SK-N-SH (cell line): ENCODE measurements at regions not wholly inside any gene's neighbourhood (a gene's known extent, or its start where the extent isn't known, plus 50 kb on each side); places are given as distances from the start of the nearest gene placed in this dataset.

ENCODE experiments used
- EP300 ChIP-seq, 2 experiments: IDR thresholded peaks; 2 replicates each; pipeline versions ENCODE4 v1.4.0 to v1.6.1; 2012; ENCODE audit warnings: borderline replicate concordance in 1 of 2, low read depth in 1 of 2, low read length in 1 of 2
- MEF2A ChIP-seq: IDR thresholded peaks from 2 replicates; pipeline ENCODE4 v1.4.0; 2012; ENCODE audit warnings: low read depth, borderline replicate concordance
- RAD21 ChIP-seq: IDR thresholded peaks from 2 replicates; pipeline ENCODE4 v1.6.1; 2012; ENCODE audit warnings: mild to moderate bottlenecking, low read length
- RCOR1 ChIP-seq: fragments of 150-350 bp; IDR thresholded peaks from 2 replicates; pipeline ENCODE4 v1.6.1; 2017; ENCODE audit warnings: antibody characterized with exemption, low read length
- RFX5 ChIP-seq: IDR thresholded peaks from 2 replicates; pipeline ENCODE4 v1.6.1; 2012; ENCODE audit warnings: mild to moderate bottlenecking, improper control_type of control experiment, low read length
- TCF12 ChIP-seq: IDR thresholded peaks from 2 replicates; pipeline ENCODE4 v1.4.0; 2012
- TF ChIP-seq, protein P1 (sequence below): fragments of 150-350 bp; IDR thresholded peaks from 2 replicates; pipeline ENCODE4 v1.6.1; 2017; ENCODE audit warnings: antibody characterized with exemption, low read length, low read depth, borderline replicate concordance
- TF ChIP-seq, protein P2 (sequence below): fragments of 200-600 bp; sonication (generic); IDR thresholded peaks from 2 replicates; pipeline ENCODE4 v1.6.1; 2017; ENCODE audit warnings: antibody characterized with exemption, mild to moderate bottlenecking, moderate library complexity
- TF ChIP-seq, protein P3 (sequence below): IDR thresholded peaks from 2 replicates; pipeline ENCODE4 v1.6.1; 2012; ENCODE audit warnings: mild to moderate bottlenecking, low read depth, low read length, moderate library complexity

DNA sequence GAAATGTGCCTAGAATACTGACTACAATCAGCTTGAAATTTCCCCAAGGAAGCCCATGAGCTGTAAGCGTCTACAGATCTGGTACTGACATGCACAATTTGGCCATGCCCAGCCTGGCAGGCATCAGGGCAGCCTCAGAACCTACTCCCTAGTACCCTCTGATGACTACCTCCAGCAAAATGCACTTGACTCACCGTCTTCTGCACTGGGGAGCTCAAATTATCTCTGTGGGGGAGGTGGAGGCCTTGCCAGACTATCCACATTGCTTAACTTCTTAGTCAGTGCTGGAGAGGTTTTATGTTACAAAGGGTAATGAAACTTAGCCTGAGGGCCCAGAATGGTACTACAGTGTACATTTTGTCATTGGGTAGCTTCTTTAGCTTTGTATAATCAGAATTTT, 126.0 kb upstream of the ADGRF1 start:
- TF ChIP-seq, protein P1, sequence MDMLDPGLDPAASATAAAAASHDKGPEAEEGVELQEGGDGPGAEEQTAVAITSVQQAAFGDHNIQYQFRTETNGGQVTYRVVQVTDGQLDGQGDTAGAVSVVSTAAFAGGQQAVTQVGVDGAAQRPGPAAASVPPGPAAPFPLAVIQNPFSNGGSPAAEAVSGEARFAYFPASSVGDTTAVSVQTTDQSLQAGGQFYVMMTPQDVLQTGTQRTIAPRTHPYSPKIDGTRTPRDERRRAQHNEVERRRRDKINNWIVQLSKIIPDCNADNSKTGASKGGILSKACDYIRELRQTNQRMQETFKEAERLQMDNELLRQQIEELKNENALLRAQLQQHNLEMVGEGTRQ = no peak
- TF ChIP-seq, protein P2, sequence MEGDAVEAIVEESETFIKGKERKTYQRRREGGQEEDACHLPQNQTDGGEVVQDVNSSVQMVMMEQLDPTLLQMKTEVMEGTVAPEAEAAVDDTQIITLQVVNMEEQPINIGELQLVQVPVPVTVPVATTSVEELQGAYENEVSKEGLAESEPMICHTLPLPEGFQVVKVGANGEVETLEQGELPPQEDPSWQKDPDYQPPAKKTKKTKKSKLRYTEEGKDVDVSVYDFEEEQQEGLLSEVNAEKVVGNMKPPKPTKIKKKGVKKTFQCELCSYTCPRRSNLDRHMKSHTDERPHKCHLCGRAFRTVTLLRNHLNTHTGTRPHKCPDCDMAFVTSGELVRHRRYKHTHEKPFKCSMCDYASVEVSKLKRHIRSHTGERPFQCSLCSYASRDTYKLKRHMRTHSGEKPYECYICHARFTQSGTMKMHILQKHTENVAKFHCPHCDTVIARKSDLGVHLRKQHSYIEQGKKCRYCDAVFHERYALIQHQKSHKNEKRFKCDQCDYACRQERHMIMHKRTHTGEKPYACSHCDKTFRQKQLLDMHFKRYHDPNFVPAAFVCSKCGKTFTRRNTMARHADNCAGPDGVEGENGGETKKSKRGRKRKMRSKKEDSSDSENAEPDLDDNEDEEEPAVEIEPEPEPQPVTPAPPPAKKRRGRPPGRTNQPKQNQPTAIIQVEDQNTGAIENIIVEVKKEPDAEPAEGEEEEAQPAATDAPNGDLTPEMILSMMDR = no peak
- no peak for TF ChIP-seq RAD21
- TF ChIP-seq EP300 (IDR thresholded peaks at IDR 0.05; ENCODE audit: borderline replicate concordance in 1 of 2, low read depth in 1 of 2, low read length in 1 of 2) = peak in 1 of 2 experiments; percentile 93; a peak in 2 of 4 replicates
- TF ChIP-seq RCOR1 = no peak
- TF ChIP-seq, protein P3, sequence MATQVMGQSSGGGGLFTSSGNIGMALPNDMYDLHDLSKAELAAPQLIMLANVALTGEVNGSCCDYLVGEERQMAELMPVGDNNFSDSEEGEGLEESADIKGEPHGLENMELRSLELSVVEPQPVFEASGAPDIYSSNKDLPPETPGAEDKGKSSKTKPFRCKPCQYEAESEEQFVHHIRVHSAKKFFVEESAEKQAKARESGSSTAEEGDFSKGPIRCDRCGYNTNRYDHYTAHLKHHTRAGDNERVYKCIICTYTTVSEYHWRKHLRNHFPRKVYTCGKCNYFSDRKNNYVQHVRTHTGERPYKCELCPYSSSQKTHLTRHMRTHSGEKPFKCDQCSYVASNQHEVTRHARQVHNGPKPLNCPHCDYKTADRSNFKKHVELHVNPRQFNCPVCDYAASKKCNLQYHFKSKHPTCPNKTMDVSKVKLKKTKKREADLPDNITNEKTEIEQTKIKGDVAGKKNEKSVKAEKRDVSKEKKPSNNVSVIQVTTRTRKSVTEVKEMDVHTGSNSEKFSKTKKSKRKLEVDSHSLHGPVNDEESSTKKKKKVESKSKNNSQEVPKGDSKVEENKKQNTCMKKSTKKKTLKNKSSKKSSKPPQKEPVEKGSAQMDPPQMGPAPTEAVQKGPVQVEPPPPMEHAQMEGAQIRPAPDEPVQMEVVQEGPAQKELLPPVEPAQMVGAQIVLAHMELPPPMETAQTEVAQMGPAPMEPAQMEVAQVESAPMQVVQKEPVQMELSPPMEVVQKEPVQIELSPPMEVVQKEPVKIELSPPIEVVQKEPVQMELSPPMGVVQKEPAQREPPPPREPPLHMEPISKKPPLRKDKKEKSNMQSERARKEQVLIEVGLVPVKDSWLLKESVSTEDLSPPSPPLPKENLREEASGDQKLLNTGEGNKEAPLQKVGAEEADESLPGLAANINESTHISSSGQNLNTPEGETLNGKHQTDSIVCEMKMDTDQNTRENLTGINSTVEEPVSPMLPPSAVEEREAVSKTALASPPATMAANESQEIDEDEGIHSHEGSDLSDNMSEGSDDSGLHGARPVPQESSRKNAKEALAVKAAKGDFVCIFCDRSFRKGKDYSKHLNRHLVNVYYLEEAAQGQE = peak; percentile 75; the same call in 1 of the 2 replicates
- peak; percentile 89 for TF ChIP-seq TCF12
- no peak for TF ChIP-seq RFX5
- TF ChIP-seq MEF2A = no peak; the same call in 1 of the 2 replicates
